VCaP (cell line): ENCODE measurements at regions not wholly inside any gene's neighbourhood (a gene's known extent, or its start where the extent isn't known, plus 50 kb on each side); places are given as distances from the start of the nearest gene placed in this dataset.

Source experiments
- H3K27ac ChIP-seq: fragments of 450-650 bp; 2 replicates; pipeline ENCODE4 v1.5.1; 2017
- CTCF ChIP-seq: fragments of 450-650 bp; conservative IDR thresholded peaks from 2 replicates; pipeline ENCODE4 v1.5.1; 2017; ENCODE audit warnings: mild to moderate bottlenecking, moderate library complexity

DNA sequence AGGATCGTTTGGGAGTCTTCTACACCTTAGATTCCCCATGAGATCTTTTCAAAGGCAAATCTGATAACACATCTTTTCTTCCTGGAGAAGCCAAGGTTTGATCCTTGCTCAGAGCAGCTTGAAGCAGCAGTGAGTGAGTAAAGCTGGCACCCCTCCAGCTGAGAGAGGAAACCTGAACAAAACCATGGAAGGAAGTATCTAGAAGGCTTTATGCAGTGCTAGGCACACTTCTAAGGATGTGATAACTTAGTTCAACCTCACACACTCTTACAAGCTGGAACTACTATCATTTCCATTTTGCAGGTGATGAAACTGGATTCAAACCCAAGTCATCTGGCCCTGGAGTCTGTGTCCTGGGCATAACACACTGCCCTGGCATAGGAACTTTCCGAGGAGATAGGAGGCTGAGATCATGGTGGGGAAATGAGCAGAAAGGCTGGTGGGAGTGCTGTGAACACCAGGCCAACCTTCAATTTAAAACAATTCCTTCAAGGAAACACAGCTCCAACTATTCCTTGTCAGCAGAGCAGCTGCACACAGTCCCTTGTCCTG is 71.2 kb downstream of the CTAGE1 start:
- no peak for TF ChIP-seq CTCF
- H3K27ac ChIP-seq: no peak overlapping the region

GRCh38 chr18:22345718-22346117 is 72.0 kb downstream of the CTAGE1 start:
- no peak overlapping the region for H3K27ac ChIP-seq
- TF ChIP-seq CTCF: no peak

DNA sequence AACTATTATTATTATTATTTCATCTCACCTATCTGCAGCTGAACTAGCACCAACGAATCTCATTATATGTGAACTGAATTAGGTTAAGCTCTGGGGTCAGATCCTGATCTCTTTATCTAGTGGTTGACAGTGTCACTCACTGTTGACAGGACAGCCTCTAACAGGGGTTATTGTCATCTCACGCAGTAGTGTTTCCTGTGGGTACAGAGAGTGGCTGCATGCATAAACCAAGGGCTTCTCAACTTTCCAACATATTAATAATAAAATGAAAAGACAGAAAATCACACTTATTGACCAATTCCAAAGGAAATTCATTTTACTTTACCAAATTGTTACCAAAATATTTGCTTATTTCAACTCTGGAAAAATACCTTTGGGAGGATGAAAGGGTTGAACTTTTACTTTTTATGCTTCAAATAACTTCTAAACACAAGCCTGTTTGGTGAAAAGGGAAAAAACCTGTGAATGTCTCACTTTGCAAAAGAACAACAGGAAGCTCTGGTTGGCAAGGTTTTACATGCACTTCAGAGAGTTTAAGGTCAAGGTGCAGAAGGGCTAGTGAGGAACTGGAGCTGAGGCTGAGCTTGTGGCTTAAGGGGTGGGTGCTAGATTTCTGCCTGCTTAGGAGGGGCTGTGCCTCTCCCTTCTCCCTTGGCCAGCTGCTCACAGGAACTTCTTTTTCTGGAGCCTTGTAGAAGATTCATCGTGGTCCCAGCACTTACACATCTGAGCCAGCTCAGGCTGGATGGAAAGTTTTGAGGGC is 72.6 kb downstream of the CTAGE1 start:
- no peak overlapping the region for H3K27ac ChIP-seq
- no peak for TF ChIP-seq CTCF

DNA sequence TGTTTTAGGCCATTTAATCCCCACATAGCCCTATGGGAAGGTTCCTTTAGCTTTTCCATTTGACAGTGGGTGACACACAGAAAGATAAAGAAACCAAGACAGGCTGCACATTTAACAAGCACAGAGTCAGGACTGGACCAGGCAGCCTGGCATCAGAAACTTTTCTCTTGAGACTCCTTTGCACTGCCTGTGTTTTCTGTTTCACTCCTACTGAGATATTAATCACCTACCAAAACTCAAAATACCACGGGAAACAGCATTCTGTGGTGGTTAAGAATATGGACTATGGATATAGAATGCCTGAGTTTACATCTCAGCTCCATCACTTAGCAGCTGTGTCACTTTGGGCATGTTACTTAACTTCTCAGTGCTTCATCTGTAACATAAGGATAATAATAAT is 73.3 kb downstream of the CTAGE1 start:
- no peak for TF ChIP-seq CTCF
- no peak overlapping the region for H3K27ac ChIP-seq

DNA sequence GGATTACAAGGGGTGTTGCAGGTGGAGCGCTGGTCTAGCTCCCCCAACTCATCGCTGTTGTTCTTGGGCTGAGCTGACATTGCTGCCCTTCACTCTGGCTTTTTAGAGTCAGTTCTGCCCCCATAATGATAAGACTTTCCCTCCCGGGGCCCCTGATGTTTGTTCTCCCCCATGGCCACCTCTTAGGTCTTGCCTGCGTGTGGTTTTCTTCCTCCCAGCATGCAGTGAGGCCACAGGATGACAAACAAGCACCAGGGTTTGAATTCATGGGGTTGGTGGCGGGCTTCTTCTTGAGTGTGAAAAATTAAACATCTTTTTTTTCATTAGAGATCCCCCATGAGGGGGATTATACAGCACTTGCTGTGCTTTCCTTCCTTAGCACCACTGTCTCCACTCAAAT is 74.1 kb downstream of the CTAGE1 start:
- TF ChIP-seq CTCF: no peak
- H3K27ac ChIP-seq: no peak overlapping the region

DNA sequence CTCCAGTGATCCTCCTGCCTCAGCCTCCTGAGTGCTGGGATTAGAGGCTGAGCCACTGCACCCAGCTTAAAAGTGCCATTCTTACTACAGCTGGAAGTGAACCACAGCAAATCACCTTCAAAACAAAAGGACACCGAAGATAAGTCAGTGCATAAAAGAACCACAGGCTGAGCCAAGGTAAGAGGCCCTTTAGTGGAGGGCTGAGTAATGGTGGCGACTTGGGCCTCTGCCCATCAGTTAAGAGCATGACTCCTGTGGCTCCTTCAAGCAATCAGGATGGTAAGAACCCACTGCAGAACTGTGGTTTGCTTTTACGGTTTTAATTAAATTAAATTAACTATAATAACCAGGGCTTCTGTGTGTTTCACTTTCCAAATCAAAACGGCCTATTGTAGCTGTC is 75.1 kb downstream of the CTAGE1 start:
- no peak for TF ChIP-seq CTCF
- no peak overlapping the region for H3K27ac ChIP-seq

DNA sequence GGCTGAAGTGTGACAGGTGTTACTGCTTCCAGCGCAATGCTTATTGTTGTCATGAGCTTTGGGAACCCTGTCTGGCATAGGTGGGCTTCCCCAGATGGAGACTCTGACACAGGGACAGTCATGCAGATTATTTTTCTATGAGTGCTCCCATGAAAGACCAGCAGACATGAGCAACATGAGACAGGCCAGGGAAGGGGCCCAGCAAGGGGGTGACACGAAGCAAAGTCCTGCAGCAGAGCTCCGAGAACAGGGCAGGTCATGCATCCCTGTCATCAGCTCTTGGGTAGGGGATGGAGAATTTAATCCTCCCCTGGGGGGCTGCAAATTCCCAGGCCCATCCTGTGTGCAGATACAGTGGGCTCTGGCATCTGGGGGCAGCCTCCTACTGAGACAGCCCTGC is 77.4 kb downstream of the CTAGE1 start:
- no peak for TF ChIP-seq CTCF
- no peak overlapping the region for H3K27ac ChIP-seq
